GM18511 (cell line): ENCODE measurements at regions not wholly inside any gene's neighbourhood (a gene's known extent, or its start where the extent isn't known, plus 50 kb on each side); places are given as distances from the start of the nearest gene placed in this dataset.
"Not testable (repeated sequence)": the region's sequence is repeated elsewhere in the genome, so short reads cannot be mapped to it uniquely, and the experiment has no call there.

Experiments used
- ATAC-seq: cut with Tn5 transposase; IDR thresholded peaks from one replicate; pipeline ENCODE4 v1.9.1; 2021; ENCODE audit warnings: mild to moderate bottlenecking, moderate library complexity; ENCODE audit not compliant: unreplicated experiment

- no peak for ATAC-seq
These were observed 612.1 kb downstream of the VGLL3 start for GRCh38 chr3:86378829-86379228.

- ATAC-seq = not testable (repeated sequence)
These were observed 655.4 kb downstream of the VGLL3 start for GRCh38 chr3:86335566-86335965.

- ATAC-seq = no peak
These were observed 657.3 kb downstream of the VGLL3 start for GRCh38 chr3:86333636-86334035.

- ATAC-seq = no peak
These were observed 687.0 kb downstream of the VGLL3 start for GRCh38 chr3:86303935-86304334.

- ATAC-seq = no peak
These were observed 708.7 kb downstream of the VGLL3 start for GRCh38 chr3:86282106-86282787.

GRCh38 chr3:86269364-86270155 is 721.4 kb downstream of the VGLL3 start:
- no peak for ATAC-seq

GRCh38 chr3:86257955-86258641 is 732.9 kb downstream of the VGLL3 start:
- peak; percentile 92 for ATAC-seq

- ATAC-seq = no peak
These were observed 736.5 kb downstream of the VGLL3 start for GRCh38 chr3:86254480-86254879.

GRCh38 chr3:86251781-86252180 is 739.2 kb downstream of the VGLL3 start:
- ATAC-seq = no peak

GRCh38 chr3:86249833-86250232 is 741.1 kb downstream of the VGLL3 start:
- no peak for ATAC-seq

GRCh38 chr3:86245360-86245759 is 745.6 kb downstream of the VGLL3 start:
- no peak for ATAC-seq

GRCh38 chr3:86244905-86245304 is 746.0 kb downstream of the VGLL3 start:
- no peak for ATAC-seq

- no peak for ATAC-seq
These were observed 751.0 kb downstream of the VGLL3 start for GRCh38 chr3:86239946-86240345.

GRCh38 chr3:86234506-86235254 is 756.3 kb downstream of the VGLL3 start:
- ATAC-seq = no peak

GRCh38 chr3:86230762-86231161 is 760.2 kb downstream of the VGLL3 start:
- ATAC-seq = no peak

- ATAC-seq = no peak
These were observed 761.2 kb downstream of the VGLL3 start for GRCh38 chr3:86229775-86230094.

GRCh38 chr3:86229086-86229774 is 761.7 kb downstream of the VGLL3 start:
- ATAC-seq = no peak

GRCh38 chr3:86228101-86228500 is 762.8 kb downstream of the VGLL3 start:
- ATAC-seq = no peak

GRCh38 chr3:86225461-86225860 is 765.5 kb downstream of the VGLL3 start:
- no peak for ATAC-seq

- no peak for ATAC-seq
These were observed 769.3 kb downstream of the VGLL3 start for GRCh38 chr3:86221601-86222000.

- no peak for ATAC-seq
These were observed 782.2 kb downstream of the VGLL3 start for GRCh38 chr3:86208772-86209171.
